H1 (cell line): ENCODE measurements at regions not wholly inside any gene's neighbourhood (a gene's known extent, or its start where the extent isn't known, plus 50 kb on each side); places are given as distances from the start of the nearest gene placed in this dataset.

Source experiments
- JUND ChIP-seq: IDR thresholded peaks from 2 replicates; pipeline ENCODE4 v1.6.1; 2011; ENCODE audit warnings: mild to moderate bottlenecking, improper control_type of control experiment, low read length
- POLR2AphosphoS5 ChIP-seq: IDR thresholded peaks from 2 replicates; pipeline ENCODE4 v1.6.1; 2011; ENCODE audit warnings: low read depth, low read length
- RXRA ChIP-seq: IDR thresholded peaks from 2 replicates; pipeline ENCODE4 v1.6.1; 2011; ENCODE audit warnings: low read depth, mild to moderate bottlenecking, low read length, moderate library complexity; ENCODE audit not compliant: insufficient read depth
- TF ChIP-seq, protein P1 (sequence below), 3 experiments: IDR thresholded peaks; 1 replicate in 2 of 3; 2 replicates in 1 of 3; pipeline versions ENCODE4 v1.5.1 to v1.6.1; 2011; ENCODE audit warnings: low read length in 3 of 3, mild to moderate bottlenecking in 3 of 3, inconsistent platforms in 2 of 3, low read depth in 1 of 3, moderate library complexity in 1 of 3; ENCODE audit not compliant: insufficient read depth in 1 of 3; ENCODE audit errors: control extremely low read depth in 1 of 3

DNA sequence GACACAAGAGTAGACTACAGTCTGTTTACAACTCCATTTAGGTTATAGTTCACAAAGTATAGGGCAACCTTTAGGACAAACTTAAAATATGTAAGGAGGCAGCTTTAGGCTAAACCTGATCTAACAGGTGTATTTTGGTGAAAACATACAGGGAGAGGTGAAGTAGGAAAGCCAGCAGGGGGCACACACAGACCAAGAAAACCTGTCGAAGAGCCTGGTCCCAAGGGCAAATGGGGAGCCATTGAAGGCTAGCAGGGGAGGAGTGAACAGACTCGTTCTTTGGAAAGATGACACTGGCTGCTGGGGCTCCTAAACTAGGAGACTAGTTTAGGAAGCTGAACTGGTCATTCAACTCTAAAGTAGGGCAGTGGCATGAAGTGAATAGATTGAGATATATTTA, 138.8 kb upstream of the WSCD2 start:
- TF ChIP-seq JUND (no peak), RXRA (no peak), POLR2AphosphoS5 (no peak)
- TF ChIP-seq, protein P1, sequence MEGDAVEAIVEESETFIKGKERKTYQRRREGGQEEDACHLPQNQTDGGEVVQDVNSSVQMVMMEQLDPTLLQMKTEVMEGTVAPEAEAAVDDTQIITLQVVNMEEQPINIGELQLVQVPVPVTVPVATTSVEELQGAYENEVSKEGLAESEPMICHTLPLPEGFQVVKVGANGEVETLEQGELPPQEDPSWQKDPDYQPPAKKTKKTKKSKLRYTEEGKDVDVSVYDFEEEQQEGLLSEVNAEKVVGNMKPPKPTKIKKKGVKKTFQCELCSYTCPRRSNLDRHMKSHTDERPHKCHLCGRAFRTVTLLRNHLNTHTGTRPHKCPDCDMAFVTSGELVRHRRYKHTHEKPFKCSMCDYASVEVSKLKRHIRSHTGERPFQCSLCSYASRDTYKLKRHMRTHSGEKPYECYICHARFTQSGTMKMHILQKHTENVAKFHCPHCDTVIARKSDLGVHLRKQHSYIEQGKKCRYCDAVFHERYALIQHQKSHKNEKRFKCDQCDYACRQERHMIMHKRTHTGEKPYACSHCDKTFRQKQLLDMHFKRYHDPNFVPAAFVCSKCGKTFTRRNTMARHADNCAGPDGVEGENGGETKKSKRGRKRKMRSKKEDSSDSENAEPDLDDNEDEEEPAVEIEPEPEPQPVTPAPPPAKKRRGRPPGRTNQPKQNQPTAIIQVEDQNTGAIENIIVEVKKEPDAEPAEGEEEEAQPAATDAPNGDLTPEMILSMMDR (IDR thresholded peaks at IDR 0.05; ENCODE audit: control extremely low read depth in 1 of 3, insufficient read depth in 1 of 3, low read depth in 1 of 3, low read length in 3 of 3), result peak; percentile 48 to 72 (median 72)
